GM12874 (cell line): ENCODE measurements at regions not wholly inside any gene's neighbourhood (a gene's known extent, or its start where the extent isn't known, plus 50 kb on each side); places are given as distances from the start of the nearest gene placed in this dataset.

ENCODE experiments used
- TF ChIP-seq, protein P1 (sequence below): IDR thresholded peaks from 2 replicates; pipeline ENCODE4 v1.5.1; 2011; ENCODE audit warnings: low read depth, mild to moderate bottlenecking, control low read depth, low read length, moderate library complexity; ENCODE audit not compliant: insufficient read depth

DNA sequence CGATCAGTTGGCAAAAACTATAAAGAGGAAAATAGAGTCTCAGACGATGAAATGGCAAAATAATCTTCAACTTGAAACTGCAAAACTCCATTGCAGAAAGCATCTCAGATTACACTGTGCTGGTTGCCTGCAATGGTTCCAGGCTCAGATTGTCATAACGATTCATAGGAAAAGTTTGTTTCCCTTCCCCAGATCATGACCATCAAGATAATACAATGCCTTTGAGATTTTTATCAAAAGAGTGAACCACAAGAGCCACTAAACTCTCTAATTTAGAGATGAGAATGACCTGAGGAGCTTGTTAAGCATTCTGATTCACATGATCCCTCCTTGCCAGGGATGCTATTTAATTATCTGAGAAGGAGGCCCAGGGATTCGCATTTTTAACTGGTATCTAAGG is 52.6 kb upstream of the ITGA1 start:
- TF ChIP-seq, protein P1, sequence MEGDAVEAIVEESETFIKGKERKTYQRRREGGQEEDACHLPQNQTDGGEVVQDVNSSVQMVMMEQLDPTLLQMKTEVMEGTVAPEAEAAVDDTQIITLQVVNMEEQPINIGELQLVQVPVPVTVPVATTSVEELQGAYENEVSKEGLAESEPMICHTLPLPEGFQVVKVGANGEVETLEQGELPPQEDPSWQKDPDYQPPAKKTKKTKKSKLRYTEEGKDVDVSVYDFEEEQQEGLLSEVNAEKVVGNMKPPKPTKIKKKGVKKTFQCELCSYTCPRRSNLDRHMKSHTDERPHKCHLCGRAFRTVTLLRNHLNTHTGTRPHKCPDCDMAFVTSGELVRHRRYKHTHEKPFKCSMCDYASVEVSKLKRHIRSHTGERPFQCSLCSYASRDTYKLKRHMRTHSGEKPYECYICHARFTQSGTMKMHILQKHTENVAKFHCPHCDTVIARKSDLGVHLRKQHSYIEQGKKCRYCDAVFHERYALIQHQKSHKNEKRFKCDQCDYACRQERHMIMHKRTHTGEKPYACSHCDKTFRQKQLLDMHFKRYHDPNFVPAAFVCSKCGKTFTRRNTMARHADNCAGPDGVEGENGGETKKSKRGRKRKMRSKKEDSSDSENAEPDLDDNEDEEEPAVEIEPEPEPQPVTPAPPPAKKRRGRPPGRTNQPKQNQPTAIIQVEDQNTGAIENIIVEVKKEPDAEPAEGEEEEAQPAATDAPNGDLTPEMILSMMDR: no peak
